H9 (cell line): ENCODE measurements at regions not wholly inside any gene's neighbourhood (a gene's known extent, or its start where the extent isn't known, plus 50 kb on each side); places are given as distances from the start of the nearest gene placed in this dataset.

Source experiments
- DNase-seq: peaks from one replicate; pipeline ENCODE4 v3.0.0-alpha.2; 2017
- H2AFZ ChIP-seq: one replicate; pipeline ENCODE4 v1.6.1; 2013; ENCODE audit warnings: mild to moderate bottlenecking, low read length, control low read depth, moderate library complexity
- H2AK5ac ChIP-seq: 2 replicates; pipeline ENCODE4 v1.6.1; 2013; ENCODE audit warnings: low read length, control low read depth, mixed read lengths; ENCODE audit not compliant: insufficient read length
- H2BK120ac ChIP-seq: one replicate; pipeline ENCODE4 v1.6.1; 2013; ENCODE audit warnings: low read depth, mild to moderate bottlenecking, low read length, control low read depth, inconsistent platforms; ENCODE audit not compliant: poor library complexity, severe bottlenecking
- H2BK12ac ChIP-seq: 2 replicates; pipeline ENCODE4 v1.6.1; 2013; ENCODE audit warnings: low read length, control low read depth, mixed read lengths, low read depth; ENCODE audit not compliant: insufficient read length
- H2BK15ac ChIP-seq: 2 replicates; pipeline ENCODE4 v1.6.1; 2013; ENCODE audit warnings: low read depth, low read length, control low read depth
- H2BK20ac ChIP-seq: one replicate; pipeline ENCODE4 v1.6.1; 2013; ENCODE audit warnings: low read depth, mild to moderate bottlenecking, low read length, control low read depth, inconsistent platforms; ENCODE audit not compliant: poor library complexity, severe bottlenecking
- H2BK5ac ChIP-seq: 2 replicates; pipeline ENCODE4 v1.6.1; 2013; ENCODE audit warnings: low read length, control low read depth, mixed read lengths; ENCODE audit not compliant: insufficient read length
- H3K14ac ChIP-seq: 2 replicates; pipeline ENCODE4 v1.6.1; 2013; ENCODE audit warnings: low read length, control low read depth; ENCODE audit not compliant: insufficient read depth
- H3K18ac ChIP-seq: 2 replicates; pipeline ENCODE4 v1.6.1; 2013; ENCODE audit warnings: low read depth, mild to moderate bottlenecking, mixed read lengths, low read length, control low read depth; ENCODE audit not compliant: insufficient read length
- H3K23ac ChIP-seq: 2 replicates; pipeline ENCODE4 v1.6.1; 2013; ENCODE audit warnings: low read length, control low read depth, mixed read lengths, low read depth; ENCODE audit not compliant: insufficient read length
- H3K23me2 ChIP-seq: 2 replicates; pipeline ENCODE4 v1.6.1; 2013; ENCODE audit warnings: low read depth, mild to moderate bottlenecking, mixed read lengths, low read length, control low read depth; ENCODE audit not compliant: insufficient read length, poor library complexity, severe bottlenecking
- H3K27ac ChIP-seq: 2 replicates; pipeline ENCODE4 v1.5.1; 2013; ENCODE audit warnings: low read length, control low read depth, mixed read lengths, low read depth; ENCODE audit not compliant: insufficient read length
- H3K27me3 ChIP-seq: 2 replicates; pipeline ENCODE4 v1.6.1; 2013; ENCODE audit warnings: low read length, control low read depth, inconsistent platforms; ENCODE audit not compliant: insufficient read depth
- H3K4ac ChIP-seq: 2 replicates; pipeline ENCODE4 v1.6.1; 2013; ENCODE audit warnings: low read depth, mild to moderate bottlenecking, control low read depth, inconsistent platforms, low read length, moderate library complexity
- H3K4me1 ChIP-seq: 2 replicates; pipeline ENCODE4 v1.6.1; 2013; ENCODE audit warnings: low read length, control low read depth, inconsistent platforms; ENCODE audit not compliant: insufficient read depth
- H3K4me2 ChIP-seq: 2 replicates; pipeline ENCODE4 v1.6.1; 2013; ENCODE audit warnings: low read length, control low read depth, mixed read lengths; ENCODE audit not compliant: insufficient read length, insufficient read depth
- H3K56ac ChIP-seq: 2 replicates; pipeline ENCODE4 v1.6.1; 2013; ENCODE audit warnings: low read depth, mild to moderate bottlenecking, mixed read lengths, low read length, control low read depth; ENCODE audit not compliant: insufficient read length
- H3K79me1 ChIP-seq: 2 replicates; pipeline ENCODE4 v1.6.1; 2013; ENCODE audit warnings: low read depth, mild to moderate bottlenecking, moderate library complexity, low read length, control low read depth, inconsistent platforms; ENCODE audit not compliant: insufficient read depth, poor library complexity, severe bottlenecking
- H3K79me2 ChIP-seq: 2 replicates; pipeline ENCODE4 v1.6.1; 2013; ENCODE audit warnings: low read length, control low read depth, inconsistent platforms; ENCODE audit not compliant: insufficient read depth
- H3K9ac ChIP-seq: 2 replicates; pipeline ENCODE4 v1.6.1; 2013; ENCODE audit warnings: low read length, control low read depth, mixed read lengths; ENCODE audit not compliant: insufficient read length; ENCODE audit errors: extremely low read depth
- H3K9me3 ChIP-seq: one replicate; pipeline ENCODE4 v1.6.1; 2013; ENCODE audit warnings: low read depth, low read length, inconsistent platforms; ENCODE audit not compliant: control insufficient read depth
- H3T11ph ChIP-seq: one replicate; pipeline ENCODE4 v1.6.1; 2013; ENCODE audit warnings: mild to moderate bottlenecking, low read length, control low read depth, inconsistent platforms
- H4K20me1 ChIP-seq: one replicate; pipeline ENCODE4 v1.6.1; 2013; ENCODE audit not compliant: control insufficient read depth, insufficient read length, insufficient read depth
- H4K5ac ChIP-seq: 2 replicates; pipeline ENCODE4 v1.6.1; 2013; ENCODE audit warnings: low read depth, mild to moderate bottlenecking, mixed read lengths, low read length, control low read depth; ENCODE audit not compliant: insufficient read length
- H4K8ac ChIP-seq: replicated peaks from 2 replicates; pipeline ENCODE4 v1.6.1; 2013; ENCODE audit warnings: low read length, control low read depth, mixed read lengths, low read depth; ENCODE audit not compliant: insufficient read length
- H4K91ac ChIP-seq: 2 replicates; pipeline ENCODE4 v1.6.1; 2013; ENCODE audit warnings: low read depth, mild to moderate bottlenecking, moderate library complexity, mixed read lengths, low read length, control low read depth; ENCODE audit not compliant: insufficient read length
- H3K27ac Mint-ChIP-seq, 3 experiments: 2 replicates in 2 of 3; 3 replicates in 1 of 3; pipeline ENCODE4 v1.8.0; 2020 to 2021; ENCODE audit warnings: mixed read lengths in 3 of 3, mild to moderate bottlenecking in 1 of 3, moderate library complexity in 1 of 3
- H3K27me3 Mint-ChIP-seq: 2 replicates; pipeline ENCODE4 v1.8.0; 2021; ENCODE audit warnings: low read depth, mild to moderate bottlenecking, moderate library complexity, mixed read lengths
- H3K36me3 Mint-ChIP-seq, 3 experiments: 2 replicates in 2 of 3; 3 replicates in 1 of 3; pipeline ENCODE4 v1.8.0; 2020 to 2021; ENCODE audit warnings: low read depth in 3 of 3, mixed read lengths in 3 of 3; ENCODE audit not compliant: insufficient read depth in 1 of 3
- H3K4me1 Mint-ChIP-seq, 2 experiments: 2 replicates each; pipeline ENCODE4 v1.8.0; 2020; ENCODE audit warnings: mixed read lengths in 2 of 2
- H3K4me3 Mint-ChIP-seq, 2 experiments: 2 replicates in 1 of 2; 3 replicates in 1 of 2; pipeline ENCODE4 v1.8.0; 2020 to 2021; ENCODE audit warnings: mild to moderate bottlenecking in 2 of 2, mixed read lengths in 2 of 2, moderate library complexity in 1 of 2
- H3K9me3 Mint-ChIP-seq, 2 experiments: 2 replicates in 1 of 2; 3 replicates in 1 of 2; pipeline ENCODE4 v1.8.0; 2020; ENCODE audit warnings: mild to moderate bottlenecking in 2 of 2, mixed read lengths in 2 of 2, moderate library complexity in 1 of 2
- WGBS: extraction: QIAGEN DNeasy Blood & Tissue Kit; methylation state at CpG from one replicate; pipeline ENCODE4 v1.1.7; 2013; ENCODE audit warnings: missing lambda C conversion rate, low lambda C conversion rate, mixed read lengths; ENCODE audit not compliant: insufficient read length; ENCODE audit errors: extremely low coverage; 5-methylcytosine and 5-hydroxymethylcytosine counted together
- TF ChIP-seq, protein P1 (sequence below): fragments of 200-600 bp; sonication (generic); conservative IDR thresholded peaks from 3 replicates; pipeline ENCODE4 v1.8.0; 2021; ENCODE audit warnings: antibody characterized with exemption, mild to moderate bottlenecking

DNA sequence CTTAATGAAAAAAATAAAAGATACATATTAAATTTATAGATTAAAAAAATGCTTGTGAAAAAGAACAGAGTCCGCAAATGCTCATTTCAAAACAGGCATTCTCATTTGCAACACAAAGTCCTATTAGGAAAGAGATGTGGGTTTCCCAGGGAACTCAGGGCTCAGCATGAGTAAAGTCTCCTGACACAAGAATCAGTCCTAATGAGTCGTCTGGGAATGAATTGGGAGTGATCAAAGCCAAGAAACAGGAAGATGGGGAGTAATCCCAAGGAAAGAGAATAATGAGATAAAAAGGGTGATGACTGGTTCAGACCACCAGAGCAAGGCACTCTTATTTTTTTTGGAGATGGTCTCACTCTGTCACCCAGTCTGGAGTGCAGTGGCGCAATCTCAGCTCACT is 443.7 kb downstream of the NR2F2 start:
- H3K27ac ChIP-seq, result no peak overlapping the region
- H2BK15ac ChIP-seq, result no peak overlapping the region
- no peaks in the 10 kb centered on the region for H3K23me2 ChIP-seq
- H3K79me1 ChIP-seq, result no peaks in the 10 kb centered on the region
- H3K9ac ChIP-seq, result no peak overlapping the region
- H2BK12ac ChIP-seq, result no peak overlapping the region
- no peaks in the 10 kb centered on the region for H3K27me3 ChIP-seq
- no peak overlapping the region for H4K8ac ChIP-seq
- no peaks in the 10 kb centered on the region for H3K4me1 ChIP-seq
- H4K5ac ChIP-seq, result no peak overlapping the region
- no peaks in the 10 kb centered on the region; a peak in 1 of 5 replicates for H3K9me3 Mint-ChIP-seq
- H3K4ac ChIP-seq, result no peak overlapping the region
- H2BK120ac ChIP-seq, result no peak overlapping the region
- H3K4me3 Mint-ChIP-seq, result no peak overlapping the region
- H3T11ph ChIP-seq, result no peak overlapping the region
- TF ChIP-seq, protein P1, sequence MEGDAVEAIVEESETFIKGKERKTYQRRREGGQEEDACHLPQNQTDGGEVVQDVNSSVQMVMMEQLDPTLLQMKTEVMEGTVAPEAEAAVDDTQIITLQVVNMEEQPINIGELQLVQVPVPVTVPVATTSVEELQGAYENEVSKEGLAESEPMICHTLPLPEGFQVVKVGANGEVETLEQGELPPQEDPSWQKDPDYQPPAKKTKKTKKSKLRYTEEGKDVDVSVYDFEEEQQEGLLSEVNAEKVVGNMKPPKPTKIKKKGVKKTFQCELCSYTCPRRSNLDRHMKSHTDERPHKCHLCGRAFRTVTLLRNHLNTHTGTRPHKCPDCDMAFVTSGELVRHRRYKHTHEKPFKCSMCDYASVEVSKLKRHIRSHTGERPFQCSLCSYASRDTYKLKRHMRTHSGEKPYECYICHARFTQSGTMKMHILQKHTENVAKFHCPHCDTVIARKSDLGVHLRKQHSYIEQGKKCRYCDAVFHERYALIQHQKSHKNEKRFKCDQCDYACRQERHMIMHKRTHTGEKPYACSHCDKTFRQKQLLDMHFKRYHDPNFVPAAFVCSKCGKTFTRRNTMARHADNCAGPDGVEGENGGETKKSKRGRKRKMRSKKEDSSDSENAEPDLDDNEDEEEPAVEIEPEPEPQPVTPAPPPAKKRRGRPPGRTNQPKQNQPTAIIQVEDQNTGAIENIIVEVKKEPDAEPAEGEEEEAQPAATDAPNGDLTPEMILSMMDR, result no peak
- no peak overlapping the region for H3K14ac ChIP-seq
- DNase-seq, result no peak
- no peak overlapping the region for H2AFZ ChIP-seq
- H4K91ac ChIP-seq, result no peak overlapping the region
- no peak overlapping the region for H2BK20ac ChIP-seq
- H2BK5ac ChIP-seq, result no peak overlapping the region
- no peaks in the 10 kb centered on the region for H4K20me1 ChIP-seq
- no peak overlapping the region for H3K27ac Mint-ChIP-seq
- no CpG with 5 or more reads among the region's 3 CpGs for whole genome bisulfite sequencing
- no peak overlapping the region for H3K4me2 ChIP-seq
- no peak overlapping the region for H2AK5ac ChIP-seq
- H3K4me1 Mint-ChIP-seq, result peaks cover 10% of the 10 kb centered on the region in 2 experiments
- H3K79me2 ChIP-seq, result no peaks in the 10 kb centered on the region
- H3K18ac ChIP-seq, result no peak overlapping the region
- H3K56ac ChIP-seq, result no peak overlapping the region
- H3K27me3 Mint-ChIP-seq, result peaks cover 6% of the 10 kb centered on the region; the same call in 1 of the 2 replicates
- H3K9me3 ChIP-seq, result no peaks in the 10 kb centered on the region
- H3K36me3 Mint-ChIP-seq, result peaks cover 0 to 4% (median 0%) of the 10 kb centered on the region in 3 experiments; a peak in 2 of 7 replicates
- no peak overlapping the region for H3K23ac ChIP-seq
